EH (cell line): ENCODE measurements at regions not wholly inside any gene's neighbourhood (a gene's known extent, or its start where the extent isn't known, plus 50 kb on each side); places are given as distances from the start of the nearest gene placed in this dataset.
A peak's percentile ranks its signal among the peaks of the same experiment; 100 is the strongest.

ENCODE experiments used
- DNase-seq: peaks from one replicate; pipeline ENCODE4 v3.0.0-alpha.2; 2015; ENCODE audit warnings: low read depth

DNA sequence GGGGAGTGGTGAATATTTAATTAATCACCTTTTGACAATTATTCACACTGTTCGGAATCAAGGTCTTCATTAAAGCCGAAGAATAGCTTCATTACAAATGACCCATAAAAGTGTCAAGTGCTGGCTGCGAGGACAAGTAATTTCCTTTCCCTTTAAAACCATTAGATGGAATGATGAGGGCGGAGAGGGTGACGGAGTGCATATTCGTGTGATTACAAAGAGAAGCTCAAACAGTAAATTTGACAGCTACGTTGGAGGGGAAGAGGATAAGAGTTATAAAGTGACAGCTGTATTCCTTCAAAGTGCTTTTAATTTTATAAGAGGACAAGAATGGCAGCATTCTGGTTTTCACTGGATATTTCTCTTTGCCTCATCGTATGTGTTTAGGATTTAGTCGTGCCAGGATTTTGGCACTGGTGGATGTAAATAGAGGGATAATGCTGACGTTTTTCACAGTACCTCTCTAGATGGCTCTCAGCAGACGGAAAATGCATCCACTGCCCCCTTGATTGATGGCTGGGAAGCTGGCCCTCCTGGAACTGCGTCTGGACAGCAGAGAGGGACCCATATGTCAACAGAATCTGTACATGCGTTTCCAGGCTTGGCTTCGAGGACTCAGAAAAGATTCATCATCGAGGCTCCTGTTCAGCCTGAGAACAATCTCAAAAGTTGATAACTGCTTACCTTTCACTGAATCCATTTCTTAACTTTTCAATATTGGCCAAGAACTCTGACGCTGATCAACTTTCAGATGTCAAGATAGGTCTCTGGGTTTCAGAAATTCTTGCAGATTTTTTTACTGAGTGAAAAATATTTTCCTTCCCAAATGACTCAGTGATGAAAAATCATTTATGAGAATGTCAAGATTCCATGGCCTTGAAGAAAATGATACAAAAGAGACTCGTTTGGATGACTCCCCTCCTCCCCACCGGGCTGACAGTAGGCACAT lies 50.4 kb upstream of the IRX2 start:
- DNase-seq, result peak; percentile 6
